ENCODE measurements at regions not wholly inside any gene's neighbourhood (a gene's known extent, or its start where the extent isn't known, plus 50 kb on each side); places are given as distances from the start of the nearest gene placed in this dataset.

DNA sequence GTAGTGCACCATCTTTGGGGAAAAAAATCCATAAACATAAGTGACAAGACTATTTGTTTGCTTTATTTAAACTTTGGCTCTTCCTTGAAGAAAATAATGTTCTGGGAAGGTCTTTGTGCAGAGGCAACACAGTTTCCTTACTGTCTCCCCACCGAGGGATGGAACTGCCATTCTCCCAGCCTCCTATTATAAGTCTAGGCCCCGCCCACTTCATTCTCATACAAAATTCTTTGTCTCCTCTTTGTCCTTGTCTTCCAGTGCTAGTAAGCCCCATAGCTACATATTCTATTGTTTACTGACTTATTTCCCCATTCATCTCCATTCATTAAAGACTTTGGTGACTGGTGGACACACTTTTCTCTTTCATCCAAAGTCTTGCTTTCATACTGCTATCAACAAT, 316.5 kb upstream of the ROBO2 start:
- no peaks in the 10 kb centered on the region for H3K36me3 ChIP-seq
- TF ChIP-seq POLR2A (IDR thresholded peaks at IDR 0.05), result no peak
- no peak for TF ChIP-seq EP300 (IDR thresholded peaks at IDR 0.05)
- TF ChIP-seq POLR2AphosphoS5 (IDR thresholded peaks at IDR 0.05), result no peak
- TF ChIP-seq, protein P1, sequence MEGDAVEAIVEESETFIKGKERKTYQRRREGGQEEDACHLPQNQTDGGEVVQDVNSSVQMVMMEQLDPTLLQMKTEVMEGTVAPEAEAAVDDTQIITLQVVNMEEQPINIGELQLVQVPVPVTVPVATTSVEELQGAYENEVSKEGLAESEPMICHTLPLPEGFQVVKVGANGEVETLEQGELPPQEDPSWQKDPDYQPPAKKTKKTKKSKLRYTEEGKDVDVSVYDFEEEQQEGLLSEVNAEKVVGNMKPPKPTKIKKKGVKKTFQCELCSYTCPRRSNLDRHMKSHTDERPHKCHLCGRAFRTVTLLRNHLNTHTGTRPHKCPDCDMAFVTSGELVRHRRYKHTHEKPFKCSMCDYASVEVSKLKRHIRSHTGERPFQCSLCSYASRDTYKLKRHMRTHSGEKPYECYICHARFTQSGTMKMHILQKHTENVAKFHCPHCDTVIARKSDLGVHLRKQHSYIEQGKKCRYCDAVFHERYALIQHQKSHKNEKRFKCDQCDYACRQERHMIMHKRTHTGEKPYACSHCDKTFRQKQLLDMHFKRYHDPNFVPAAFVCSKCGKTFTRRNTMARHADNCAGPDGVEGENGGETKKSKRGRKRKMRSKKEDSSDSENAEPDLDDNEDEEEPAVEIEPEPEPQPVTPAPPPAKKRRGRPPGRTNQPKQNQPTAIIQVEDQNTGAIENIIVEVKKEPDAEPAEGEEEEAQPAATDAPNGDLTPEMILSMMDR (IDR thresholded peaks at IDR 0.05), result no peak
- no peaks in the 10 kb centered on the region for H3K4me1 ChIP-seq
- no peak overlapping the region for H3K4me3 ChIP-seq
- H3K9me3 ChIP-seq, result no peaks in the 10 kb centered on the region
- no peak overlapping the region for H3K27ac ChIP-seq
- no peaks in the 10 kb centered on the region for H3K27me3 ChIP-seq
- DNase-seq, result no peak
- 82 to 86% (median 84%) methylated on average over 2 of the region's 2 CpGs for WGBS, 5 donors
- intact Hi-C loops (cut with DNase I; ENCODE audit: low total_unique reads), result no loop called here

DNA sequence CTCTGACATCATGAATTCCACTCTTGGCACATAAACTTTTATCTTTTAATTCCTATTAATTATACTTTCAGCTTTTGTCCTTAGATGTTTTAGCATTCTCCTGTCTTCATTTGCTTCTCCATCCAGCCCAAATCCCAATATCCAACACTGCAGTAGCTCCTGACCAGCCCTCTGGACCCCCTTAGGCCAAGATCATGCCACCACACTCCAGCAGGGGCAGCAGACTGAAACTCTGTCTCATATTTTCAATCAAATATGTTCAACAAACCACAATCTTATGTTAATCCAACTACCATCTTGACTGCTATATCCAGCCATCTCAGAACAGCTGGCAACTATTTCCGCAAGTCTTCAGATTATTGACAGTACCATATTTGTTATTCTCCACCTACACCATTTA, 315.8 kb upstream of the ROBO2 start:
- WGBS, 5 donors, result 96 to 100% (median 100%) methylated on average over 1 of the region's 1 CpG
- no peak overlapping the region for H3K27ac ChIP-seq
- no peaks in the 10 kb centered on the region for H3K9me3 ChIP-seq
- intact Hi-C loops (cut with DNase I; ENCODE audit: low total_unique reads), result no loop called here
- no peaks in the 10 kb centered on the region for H3K4me1 ChIP-seq
- H3K27me3 ChIP-seq, result no peaks in the 10 kb centered on the region
- TF ChIP-seq EP300 (IDR thresholded peaks at IDR 0.05) (no peak), POLR2AphosphoS5 (IDR thresholded peaks at IDR 0.05) (no peak), POLR2A (IDR thresholded peaks at IDR 0.05) (no peak)
- TF ChIP-seq, protein P1 (IDR thresholded peaks at IDR 0.05), result no peak
- no peak for DNase-seq
- no peaks in the 10 kb centered on the region for H3K36me3 ChIP-seq
- H3K4me3 ChIP-seq, result no peak overlapping the region

GRCh38 chr3:76724706-76725105, 315.2 kb upstream of the ROBO2 start:
- intact Hi-C loops (cut with DNase I; ENCODE audit: low total_unique reads), result no loop called here
- H3K36me3 ChIP-seq, result no peaks in the 10 kb centered on the region
- H3K27ac ChIP-seq, result no peak overlapping the region
- no peak overlapping the region for H3K4me3 ChIP-seq
- 58 to 85% (median 64%) methylated on average over 4 of the region's 4 CpGs for WGBS, 5 donors
- no peaks in the 10 kb centered on the region for H3K4me1 ChIP-seq
- H3K27me3 ChIP-seq, result no peaks in the 10 kb centered on the region
- TF ChIP-seq, protein P1 (IDR thresholded peaks at IDR 0.05), result no peak
- TF ChIP-seq POLR2AphosphoS5 (IDR thresholded peaks at IDR 0.05) (no peak), POLR2A (IDR thresholded peaks at IDR 0.05) (no peak), EP300 (IDR thresholded peaks at IDR 0.05) (no peak)
- no peaks in the 10 kb centered on the region for H3K9me3 ChIP-seq
- no peak for DNase-seq

DNA sequence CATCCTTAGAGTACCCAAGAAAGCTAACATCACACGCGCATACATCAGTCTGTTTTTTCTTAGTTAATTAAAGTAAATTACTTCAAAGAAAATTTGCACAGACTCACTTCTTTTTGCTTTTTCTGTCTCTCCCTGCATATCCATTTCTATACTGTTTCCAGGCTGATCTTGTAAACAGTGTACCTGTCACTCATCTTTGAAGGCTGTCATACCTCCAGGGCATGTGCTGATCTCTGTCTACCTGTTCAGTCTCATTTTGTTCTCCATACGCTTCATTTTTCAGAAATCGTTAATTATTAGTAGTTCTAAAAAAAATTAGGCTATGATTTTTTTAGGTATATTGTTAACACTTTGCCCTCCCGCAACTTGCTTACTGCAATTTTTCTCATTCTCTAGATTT, 313.9 kb upstream of the ROBO2 start:
- H3K27me3 ChIP-seq, result no peaks in the 10 kb centered on the region
- 92 to 96% (median 95%) methylated on average over 5 of the region's 5 CpGs for WGBS, 5 donors
- intact Hi-C loops (cut with DNase I; ENCODE audit: low total_unique reads), result no loop called here
- DNase-seq, result no peak
- no peak overlapping the region for H3K4me3 ChIP-seq
- no peak overlapping the region for H3K27ac ChIP-seq
- no peaks in the 10 kb centered on the region for H3K36me3 ChIP-seq
- TF ChIP-seq POLR2A (IDR thresholded peaks at IDR 0.05), result no peak
- no peak for TF ChIP-seq EP300 (IDR thresholded peaks at IDR 0.05)
- TF ChIP-seq, protein P1 (IDR thresholded peaks at IDR 0.05), result no peak
- TF ChIP-seq POLR2AphosphoS5 (IDR thresholded peaks at IDR 0.05), result no peak
- H3K9me3 ChIP-seq, result no peaks in the 10 kb centered on the region
- H3K4me1 ChIP-seq, result no peaks in the 10 kb centered on the region

Measured in stomach (tissue), 8 donors.